OCI-LY7 (cell line): ENCODE measurements at regions not wholly inside any gene's neighbourhood (a gene's known extent, or its start where the extent isn't known, plus 50 kb on each side); places are given as distances from the start of the nearest gene placed in this dataset.
"Not testable (repeated sequence)": the region's sequence is repeated elsewhere in the genome, so short reads cannot be mapped to it uniquely, and the experiment has no call there.

Experiments used
- BruUV-seq: library from RNA; stranded (reverse); fragments of 400-500 nt; replicated peaks from 2 replicates; lab custom pipeline; 2021; lab: Mats Ljungman, UMichigan
- CTCF ChIA-PET: fragments of 300-600 bp; sonication (Branson Sonifier 250); formaldehyde crosslinking; loops from one replicate; lab custom pipeline; 2022; ENCODE audit warnings: antibody characterized with exemption; ENCODE audit not compliant: unreplicated experiment; lab: Charles Lee
- POLR2A ChIA-PET: fragments of 300-600 bp; sonication (Branson Sonifier 250); formaldehyde crosslinking; loops from one replicate; lab custom pipeline; 2022; ENCODE audit warnings: antibody characterized with exemption; lab: Charles Lee
- DNase-seq: peaks from one replicate; pipeline ENCODE4 v3.0.0-alpha.2; 2015; ENCODE audit warnings: low spot score
- H2AFZ ChIP-seq: fragments of 200-600 bp; sonication (generic), shearing (Covaris generic); 2 replicates; pipeline ENCODE4 v1.6.1; 2014; ENCODE audit warnings: mild to moderate bottlenecking, antibody characterized with exemption, low read length, moderate library complexity
- H3K27ac ChIP-seq: fragments of 200-600 bp; sonication (generic); 2 replicates; pipeline ENCODE4 v1.5.1; 2014; ENCODE audit warnings: mixed run types, low read depth, mild to moderate bottlenecking, moderate library complexity, low read length, inconsistent platforms; ENCODE audit not compliant: poor library complexity, severe bottlenecking
- H3K36me3 ChIP-seq: fragments of 200-600 bp; sonication (generic); 2 replicates; pipeline ENCODE4 v1.6.1; 2014; ENCODE audit warnings: mild to moderate bottlenecking, antibody characterized with exemption, low read length, moderate library complexity, mixed read lengths; ENCODE audit not compliant: insufficient read depth
- H3K4me1 ChIP-seq: fragments of 200-600 bp; sonication (generic); 2 replicates; pipeline ENCODE4 v1.5.1; 2014; ENCODE audit warnings: mild to moderate bottlenecking, low read length; ENCODE audit not compliant: insufficient read depth, poor library complexity, severe bottlenecking
- H3K4me2 ChIP-seq: fragments of 200-600 bp; sonication (generic); 2 replicates; pipeline ENCODE4 v1.6.1; 2014; ENCODE audit warnings: mild to moderate bottlenecking, low read length
- H3K4me3 ChIP-seq: fragments of 200-600 bp; sonication (generic); 2 replicates; pipeline ENCODE4 v1.5.1; 2014; ENCODE audit warnings: mild to moderate bottlenecking, low read depth, low read length; ENCODE audit not compliant: poor library complexity, severe bottlenecking
- H3K79me2 ChIP-seq: fragments of 200-600 bp; sonication (generic); 2 replicates; pipeline ENCODE4 v1.6.1; 2016; ENCODE audit warnings: low read depth, mild to moderate bottlenecking, low read length, moderate library complexity, mixed read lengths; ENCODE audit not compliant: insufficient read depth
- H3K9me2 ChIP-seq: fragments of 200-600 bp; sonication (generic); 2 replicates; pipeline ENCODE4 v1.6.1; 2016; ENCODE audit warnings: mild to moderate bottlenecking, low read length, mixed read lengths; ENCODE audit not compliant: insufficient read depth
- H3K9me3 ChIP-seq: fragments of 200-600 bp; sonication (generic); 2 replicates; pipeline ENCODE4 v1.6.1; 2014; ENCODE audit warnings: mild to moderate bottlenecking, mixed run types, low read length, mixed read lengths
- H4K20me1 ChIP-seq: fragments of 200-600 bp; sonication (generic); 2 replicates; pipeline ENCODE4 v1.6.1; 2014; ENCODE audit warnings: mild to moderate bottlenecking, antibody characterized with exemption, low read length, moderate library complexity, mixed read lengths; ENCODE audit not compliant: insufficient read depth
- CTCF ChIP-seq: fragments of 200-600 bp; sonication (generic); conservative IDR thresholded peaks from 2 replicates; pipeline ENCODE4 v1.5.1; 2014; ENCODE audit warnings: mild to moderate bottlenecking, antibody characterized with exemption, low read length, moderate library complexity, mixed read lengths
- EZH2phosphoT487 ChIP-seq: fragments of 200-600 bp; sonication (generic); IDR thresholded peaks from 2 replicates; pipeline ENCODE4 v1.6.1; 2018; ENCODE audit warnings: low read depth, borderline replicate concordance, mild to moderate bottlenecking, mixed run types, antibody characterized with exemption, low read length, moderate library complexity, mixed read lengths
- intact Hi-C: fragments of 100-400 bp; cut with micrococcal nuclease; formaldehyde crosslinking; loops from one replicate; pipeline ENCODE4 v1.10.0; 2022; ENCODE audit not compliant: unreplicated experiment

- intact Hi-C loops: no loop called here
- no peak overlapping the region for H3K4me3 ChIP-seq
- CTCF ChIA-PET: no interaction called here
- no peaks in the 10 kb centered on the region for H3K9me2 ChIP-seq
- H3K4me2 ChIP-seq: no peak overlapping the region
- POLR2A ChIA-PET: interaction anchor here (0.6 kb wide), 1 partner anchor 183 kb away, joined by 3 read pairs; no protein-coding TSS in a partner anchor
- no peaks in the 10 kb centered on the region for H3K9me3 ChIP-seq
- H2AFZ ChIP-seq: no peak overlapping the region
- no peaks in the 10 kb centered on the region for H4K20me1 ChIP-seq
- H3K36me3 ChIP-seq: no peaks in the 10 kb centered on the region
- H3K79me2 ChIP-seq: no peaks in the 10 kb centered on the region
- DNase-seq: no peak
- no TSS peak for BruUV-seq
- no peak overlapping the region for H3K27ac ChIP-seq
- H3K4me1 ChIP-seq: no peaks in the 10 kb centered on the region
- TF ChIP-seq EZH2phosphoT487: no peak
- TF ChIP-seq CTCF: no peak
These were observed 245.0 kb downstream of the ADCYAP1 start for GRCh38 chr18:1149709-1150108.

GRCh38 chr18:1150344-1150743 lies 245.7 kb downstream of the ADCYAP1 start:
- ChIA-PET CTCF (no interaction called here), POLR2A (no interaction called here)
- no peaks in the 10 kb centered on the region for H3K4me1 ChIP-seq
- TF ChIP-seq EZH2phosphoT487: no peak
- no peak overlapping the region for H2AFZ ChIP-seq
- H3K4me2 ChIP-seq: no peak overlapping the region
- H3K27ac ChIP-seq: no peak overlapping the region
- H3K4me3 ChIP-seq: no peak overlapping the region
- DNase-seq: no peak
- intact Hi-C loops: no loop called here
- BruUV-seq: no TSS peak
- no peaks in the 10 kb centered on the region for H3K9me3 ChIP-seq
- no peaks in the 10 kb centered on the region for H3K36me3 ChIP-seq
- H4K20me1 ChIP-seq: no peaks in the 10 kb centered on the region
- no peaks in the 10 kb centered on the region for H3K79me2 ChIP-seq
- no peaks in the 10 kb centered on the region for H3K9me2 ChIP-seq

- DNase-seq, H3K27ac ChIP-seq, H3K4me2 ChIP-seq, intact Hi-C loops, H2AFZ ChIP-seq, H3K4me3 ChIP-seq, H3K36me3 ChIP-seq, H3K9me2 ChIP-seq, CTCF ChIA-PET, H3K79me2 ChIP-seq, H4K20me1 ChIP-seq, H3K4me1 ChIP-seq, BruUV-seq, POLR2A ChIA-PET, H3K9me3 ChIP-seq: not testable (repeated sequence)
These were observed 248.3 kb downstream of the ADCYAP1 start for GRCh38 chr18:1152958-1153357.

GRCh38 chr18:1173593-1173992 lies 268.9 kb downstream of the ADCYAP1 start:
- TF ChIP-seq CTCF (no peak), EZH2phosphoT487 (no peak)
- intact Hi-C loops: no loop called here
- no TSS peak for BruUV-seq
- H3K4me3 ChIP-seq: no peak overlapping the region
- no peaks in the 10 kb centered on the region for H4K20me1 ChIP-seq
- H3K36me3 ChIP-seq: no peaks in the 10 kb centered on the region
- POLR2A ChIA-PET: no interaction called here
- H3K4me2 ChIP-seq: no peak overlapping the region
- no peak for DNase-seq
- H2AFZ ChIP-seq: no peak overlapping the region
- H3K27ac ChIP-seq: no peak overlapping the region
- no peaks in the 10 kb centered on the region for H3K79me2 ChIP-seq
- H3K4me1 ChIP-seq: no peaks in the 10 kb centered on the region
- no peaks in the 10 kb centered on the region for H3K9me3 ChIP-seq
- H3K9me2 ChIP-seq: no peaks in the 10 kb centered on the region
- CTCF ChIA-PET: no interaction called here
